ENCODE measurements at regions not wholly inside any gene's neighbourhood (a gene's known extent, or its start where the extent isn't known, plus 50 kb on each side); places are given as distances from the start of the nearest gene placed in this dataset.

- no peak overlapping the region for H3K9ac ChIP-seq (ENCODE audit: low read depth in 1 of 2, low read length in 2 of 2)
- H3K27ac ChIP-seq (ENCODE audit: low read depth in 1 of 2, low read length in 2 of 2) = no peak overlapping the region
- H3K9me3 ChIP-seq (ENCODE audit: control insufficient read depth in 4 of 4, low read length in 3 of 4) = no peaks in the 10 kb centered on the region
- no peak overlapping the region for H3K4me3 ChIP-seq (ENCODE audit: low read depth in 1 of 3, low read length in 3 of 3)
- H3K4me1 ChIP-seq (ENCODE audit: control insufficient read depth in 4 of 4, insufficient read depth in 4 of 4, low read length in 3 of 4) = no peaks in the 10 kb centered on the region
- H3K27me3 ChIP-seq (ENCODE audit: control insufficient read depth in 4 of 4, insufficient read depth in 4 of 4, low read length in 3 of 4) = no peaks in the 10 kb centered on the region
- no peak for TF ChIP-seq CTCF (IDR thresholded peaks at IDR 0.05; ENCODE audit: low read depth, low read length, missing input control)
- DNase-seq (ENCODE audit: low spot score) = no peak
- whole genome bisulfite sequencing = 89% methylated on average over 2 of the region's 2 CpGs
- no peaks in the 10 kb centered on the region for H3K36me3 ChIP-seq (ENCODE audit: control insufficient read depth in 4 of 4, insufficient read depth in 3 of 4, low read depth in 1 of 4, low read length in 3 of 4)
Observed at GRCh38 chr15:29618586-29618985, 203.7 kb downstream of the TJP1 start.

- Histone ChIP-seq H3K36me3 (ENCODE audit: control insufficient read depth in 4 of 4, insufficient read depth in 3 of 4, low read depth in 1 of 4, low read length in 3 of 4) (no peaks in the 10 kb centered on the region), H3K4me1 (ENCODE audit: control insufficient read depth in 4 of 4, insufficient read depth in 4 of 4, low read length in 3 of 4) (no peaks in the 10 kb centered on the region), H3K27ac (ENCODE audit: low read depth in 1 of 2, low read length in 2 of 2) (no peak overlapping the region), H3K9me3 (ENCODE audit: control insufficient read depth in 4 of 4, low read length in 3 of 4) (no peaks in the 10 kb centered on the region), H3K27me3 (ENCODE audit: control insufficient read depth in 4 of 4, insufficient read depth in 4 of 4, low read length in 3 of 4) (peaks cover 0 to 2% (median 0%) of the 10 kb centered on the region in 4 donors), H3K4me3 (ENCODE audit: low read depth in 1 of 3, low read length in 3 of 3) (no peak overlapping the region), H3K9ac (ENCODE audit: low read depth in 1 of 2, low read length in 2 of 2) (no peak overlapping the region)
- DNase-seq (ENCODE audit: low spot score) = no peak
- TF ChIP-seq CTCF (IDR thresholded peaks at IDR 0.05; ENCODE audit: low read depth, low read length, missing input control) (no peak), RAD21 (IDR thresholded peaks at IDR 0.05) (no peak), JUND (IDR thresholded peaks at IDR 0.05) (no peak), GABPA (IDR thresholded peaks at IDR 0.05 in 1 of 2, conservative IDR thresholded peaks at IDR 0.05 in 1 of 2) (no peak), FOXA2 (IDR thresholded peaks at IDR 0.05) (no peak), HNF4G (IDR thresholded peaks at IDR 0.05) (no peak), RXRA (IDR thresholded peaks at IDR 0.05) (no peak), SP1 (IDR thresholded peaks at IDR 0.05) (no peak), REST (IDR thresholded peaks at IDR 0.05) (no peak), ZBTB33 (IDR thresholded peaks at IDR 0.05) (no peak), HNF4A (conservative IDR thresholded peaks at IDR 0.05) (no peak), ATF3 (IDR thresholded peaks at IDR 0.05) (no peak), MAX (IDR thresholded peaks at IDR 0.05) (no peak), TAF1 (conservative IDR thresholded peaks at IDR 0.05) (no peak), YY1 (IDR thresholded peaks at IDR 0.05) (no peak), NR2F2 (IDR thresholded peaks at IDR 0.05) (no peak)
Observed at GRCh38 chr15:29616512-29616911, 205.8 kb downstream of the TJP1 start.

Measured in liver (tissue), 8 donors.